GM06990 (cell line): ENCODE measurements at regions not wholly inside any gene's neighbourhood (a gene's known extent, or its start where the extent isn't known, plus 50 kb on each side); places are given as distances from the start of the nearest gene placed in this dataset.

Experiments used
- DNase-seq: peaks from one replicate; pipeline ENCODE4 v3.0.0-alpha.2; 2011; ENCODE audit not compliant: insufficient read length; ENCODE audit errors: extremely low read depth
- H3K27me3 ChIP-seq: replicated peaks from 2 replicates; pipeline ENCODE4 v1.6.0; 2011; ENCODE audit warnings: low read length; ENCODE audit not compliant: control insufficient read depth, insufficient read depth
- H3K36me3 ChIP-seq: 2 replicates; pipeline ENCODE4 v1.5.1; 2011; ENCODE audit warnings: low read length; ENCODE audit not compliant: control insufficient read depth, insufficient read depth
- H3K4me3 ChIP-seq: replicated peaks from 2 replicates; pipeline ENCODE4 v1.5.1; 2011; ENCODE audit warnings: low read depth, mild to moderate bottlenecking, control low read depth, low read length
- CTCF ChIP-seq: IDR thresholded peaks from 2 replicates; pipeline ENCODE4 v1.5.1; 2011; ENCODE audit warnings: low read length, control low read depth, mild to moderate bottlenecking, inconsistent platforms; ENCODE audit not compliant: insufficient read depth, poor library complexity, severe bottlenecking

DNA sequence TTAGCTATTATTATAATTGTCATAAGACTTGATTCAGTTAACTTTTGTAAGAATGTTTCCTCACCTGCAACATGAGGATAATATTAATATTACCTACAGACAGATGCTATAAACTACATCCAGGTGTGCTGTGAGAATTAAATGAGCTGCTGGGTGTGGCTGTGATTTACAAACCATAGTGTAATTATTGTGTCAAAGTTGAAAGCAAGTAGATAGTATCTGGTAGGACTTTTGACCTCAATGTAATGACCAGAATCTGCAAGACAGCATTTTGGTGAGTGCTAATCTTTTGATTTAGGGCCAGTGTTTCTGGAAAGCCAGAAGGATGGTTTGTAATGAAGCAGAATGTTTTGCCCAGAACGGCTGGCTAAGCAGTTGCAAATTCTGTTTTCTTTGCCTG lies 162.5 kb downstream of the TRMT11 start:
- TF ChIP-seq CTCF: no peak
- Histone ChIP-seq H3K4me3 (no peak overlapping the region), H3K27me3 (no peaks in the 10 kb centered on the region), H3K36me3 (no peaks in the 10 kb centered on the region)
- DNase-seq: no peak

DNA sequence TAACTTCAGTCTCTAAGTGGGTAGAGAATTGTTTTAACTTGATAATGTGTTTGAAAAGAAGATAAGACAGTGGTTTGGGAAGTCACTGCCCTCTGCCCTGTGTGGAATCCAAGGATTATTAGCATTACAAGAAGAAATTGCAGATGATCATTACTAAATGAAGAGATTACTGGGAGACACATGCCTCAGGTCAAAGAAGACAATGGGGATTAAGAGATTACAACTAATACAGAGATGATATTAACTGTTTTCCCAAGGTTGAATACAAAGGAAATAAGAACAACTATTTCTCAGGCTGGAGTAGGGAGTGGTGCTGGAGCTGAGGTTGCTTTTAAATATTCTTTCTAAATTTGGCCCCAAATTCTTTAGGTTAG lies 166.0 kb downstream of the TRMT11 start:
- TF ChIP-seq CTCF: no peak
- no peaks in the 10 kb centered on the region for H3K36me3 ChIP-seq
- no peaks in the 10 kb centered on the region for H3K27me3 ChIP-seq
- H3K4me3 ChIP-seq: no peak overlapping the region
- DNase-seq: no peak

DNA sequence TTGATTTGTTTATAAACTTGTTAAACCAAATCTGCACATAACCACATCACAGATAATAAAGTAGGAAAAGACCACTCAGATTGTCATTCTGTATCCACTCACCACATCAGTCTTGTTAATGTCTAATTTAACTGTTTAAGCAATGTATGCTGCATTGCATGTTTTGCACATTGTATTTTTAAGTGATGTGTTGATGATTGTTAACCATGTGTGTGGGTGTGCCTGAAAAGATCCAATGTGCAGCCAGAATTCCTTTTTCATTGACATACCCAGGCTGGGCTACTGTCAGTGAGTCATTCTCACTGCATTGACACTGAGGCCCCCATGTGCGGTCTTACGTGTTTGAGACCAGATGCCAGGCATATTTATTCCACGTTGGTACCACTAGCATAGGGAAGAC lies 167.3 kb downstream of the TRMT11 start:
- Histone ChIP-seq H3K27me3 (no peaks in the 10 kb centered on the region), H3K36me3 (no peaks in the 10 kb centered on the region), H3K4me3 (no peak overlapping the region)
- no peak for TF ChIP-seq CTCF
- no peak for DNase-seq

GRCh38 chr6:126156973-126157372 lies 170.6 kb downstream of the TRMT11 start:
- DNase-seq: no peak
- Histone ChIP-seq H3K36me3 (no peaks in the 10 kb centered on the region), H3K4me3 (no peak overlapping the region), H3K27me3 (no peaks in the 10 kb centered on the region)
- TF ChIP-seq CTCF: no peak

- H3K36me3 ChIP-seq: no peaks in the 10 kb centered on the region
- H3K4me3 ChIP-seq: no peak overlapping the region
- DNase-seq: no peak
- no peak for TF ChIP-seq CTCF
- no peaks in the 10 kb centered on the region for H3K27me3 ChIP-seq
Measured at GRCh38 chr6:126167726-126168125, 172.2 kb upstream of the CENPW start.

GRCh38 chr6:126170433-126170832 lies 169.5 kb upstream of the CENPW start:
- Histone ChIP-seq H3K27me3 (no peaks in the 10 kb centered on the region), H3K36me3 (no peaks in the 10 kb centered on the region), H3K4me3 (no peak overlapping the region)
- no peak for DNase-seq
- no peak for TF ChIP-seq CTCF
